ENCODE measurements at regions not wholly inside any gene's neighbourhood (a gene's known extent, or its start where the extent isn't known, plus 50 kb on each side); places are given as distances from the start of the nearest gene placed in this dataset.

- no peaks in the 10 kb centered on the region for H3K36me3 ChIP-seq (replicated peaks in 1 of 2; ENCODE audit: control insufficient read depth in 1 of 2, insufficient read depth in 2 of 2, low read length in 2 of 2)
- in situ Hi-C loops (cut with HindIII; ENCODE audit: extremely low pct_ligation_motif_present, low pct_unique_long_range_greater_than_20kb) = no loop called here
- ChIA-PET CTCF (ENCODE audit: low intra/inter-chr PET ratio, low total read pairs) (no interaction called here), POLR2A (no interaction called here)
- ATAC-seq (no peak), FAIRE-seq (no peak), DNase-seq (ENCODE audit: low spot score) (no peak)
- no peak for TF ChIP-seq ZSCAN21 (CRISPR knock-in tag; IDR thresholded peaks at IDR 0.05; ENCODE audit: borderline replicate concordance)
- no peak for TF ChIP-seq ZNF639 (CRISPR knock-in tag; conservative IDR thresholded peaks at IDR 0.05)
- TF ChIP-seq ZNF841 (CRISPR knock-in tag; IDR thresholded peaks at IDR 0.05; ENCODE audit: borderline replicate concordance) = no peak
- WGBS (ENCODE audit: low lambda C conversion rate) = 60% methylated on average over 12 of the region's 12 CpGs
- peaks cover 28% of the 10 kb centered on the region for H3K4me1 ChIP-seq (ENCODE audit: insufficient read depth, low read length)
- no peak overlapping the region for H3K4me2 ChIP-seq (ENCODE audit: low read depth, low read length)
- BruUV-seq (replicated peaks) = no TSS peak
- intact Hi-C loops (cut with micrococcal nuclease; ENCODE audit: unreplicated experiment) = no loop called here
- peaks cover 4 to 43% of the 10 kb centered on the region in 2 experiments; a peak in 4 of 5 replicates for H3K27me3 ChIP-seq (ENCODE audit: control insufficient read depth in 1 of 2, insufficient read depth in 2 of 2, low read length in 2 of 2)
- H3K79me2 ChIP-seq (ENCODE audit: insufficient read depth, low read length) = no peaks in the 10 kb centered on the region
- H2AFZ ChIP-seq (ENCODE audit: low read length) = no peak overlapping the region
- H3K4me3 ChIP-seq (replicated peaks in 1 of 3; ENCODE audit: insufficient read depth in 1 of 3, low read depth in 2 of 3, low read length in 3 of 3) = no peak overlapping the region
- H3K27ac ChIP-seq (ENCODE audit: extremely low read length, insufficient read depth, low read length) = no peak overlapping the region
- no peaks in the 10 kb centered on the region for H4K20me1 ChIP-seq (ENCODE audit: insufficient read depth, low read length)
- no peak overlapping the region for H3K9ac ChIP-seq (ENCODE audit: insufficient read depth, low read depth, low read length)
- H3K9me3 ChIP-seq (ENCODE audit: low read length) = no peaks in the 10 kb centered on the region
Measured at GRCh38 chr4:7128644-7129043, 60.8 kb upstream of the GRPEL1 start.

GRCh38 chr4:7128234-7128633, 60.4 kb upstream of the GRPEL1 start:
- Histone ChIP-seq H3K27ac (ENCODE audit: extremely low read length, insufficient read depth, low read length) (no peak overlapping the region), H4K20me1 (ENCODE audit: insufficient read depth, low read length) (no peaks in the 10 kb centered on the region), H3K4me3 (replicated peaks in 1 of 3; ENCODE audit: insufficient read depth in 1 of 3, low read depth in 2 of 3, low read length in 3 of 3) (no peak overlapping the region), H3K9ac (ENCODE audit: insufficient read depth, low read depth, low read length) (no peak overlapping the region), H3K4me2 (ENCODE audit: low read depth, low read length) (no peak overlapping the region), H3K36me3 (replicated peaks in 1 of 2; ENCODE audit: control insufficient read depth in 1 of 2, insufficient read depth in 2 of 2, low read length in 2 of 2) (no peaks in the 10 kb centered on the region), H3K4me1 (ENCODE audit: insufficient read depth, low read length) (peaks cover 28% of the 10 kb centered on the region), H3K27me3 (ENCODE audit: control insufficient read depth in 1 of 2, insufficient read depth in 2 of 2, low read length in 2 of 2) (peaks cover 4 to 47% of the 10 kb centered on the region in 2 experiments; a peak in 4 of 5 replicates), H3K79me2 (ENCODE audit: insufficient read depth, low read length) (no peaks in the 10 kb centered on the region), H2AFZ (ENCODE audit: low read length) (no peak overlapping the region), H3K9me3 (ENCODE audit: low read length) (no peaks in the 10 kb centered on the region)
- CTCF ChIA-PET (ENCODE audit: low intra/inter-chr PET ratio, low total read pairs) = no interaction called here
- BruUV-seq (replicated peaks) = no TSS peak
- ATAC-seq (no peak), FAIRE-seq (no peak), DNase-seq (ENCODE audit: low spot score) (no peak)
- 54% methylated on average over 7 of the region's 8 CpGs for WGBS (ENCODE audit: low lambda C conversion rate)
- POLR2A ChIA-PET = no interaction called here
- in situ Hi-C loops (cut with HindIII; ENCODE audit: extremely low pct_ligation_motif_present, low pct_unique_long_range_greater_than_20kb) (no loop called here), intact Hi-C loops (cut with micrococcal nuclease; ENCODE audit: unreplicated experiment) (no loop called here)
- TF ChIP-seq ZNF263 (CRISPR knock-in tag; IDR thresholded peaks at IDR 0.05) (no peak), ATF7-NPFF (CRISPR knock-in tag; IDR thresholded peaks at IDR 0.05; ENCODE audit: low read depth) (no peak), ZNF12 (CRISPR knock-in tag; IDR thresholded peaks at IDR 0.05) (no peak)

Data from HepG2 (cell line).